Fibroblast of mammary gland (primary cell): ENCODE measurements at regions not wholly inside any gene's neighbourhood (a gene's known extent, or its start where the extent isn't known, plus 50 kb on each side); places are given as distances from the start of the nearest gene placed in this dataset.
"Not testable (repeated sequence)": the region's sequence is repeated elsewhere in the genome, so short reads cannot be mapped to it uniquely, and the experiment has no call there.

Experiments
- DNase-seq: peaks from one replicate; pipeline ENCODE4 v3.0.0-alpha.2; 2010; ENCODE audit warnings: low read depth
- H3K4me3 ChIP-seq: 2 replicates; pipeline ENCODE4 v1.5.1; 2011; ENCODE audit warnings: low read depth, mild to moderate bottlenecking, low read length, moderate library complexity; ENCODE audit not compliant: control insufficient read depth
- TF ChIP-seq, protein P1 (sequence below): conservative IDR thresholded peaks from 2 replicates; pipeline ENCODE4 v1.5.1; 2011; ENCODE audit warnings: low read depth, low read length, inconsistent platforms; ENCODE audit not compliant: control insufficient read depth, insufficient read depth

DNA sequence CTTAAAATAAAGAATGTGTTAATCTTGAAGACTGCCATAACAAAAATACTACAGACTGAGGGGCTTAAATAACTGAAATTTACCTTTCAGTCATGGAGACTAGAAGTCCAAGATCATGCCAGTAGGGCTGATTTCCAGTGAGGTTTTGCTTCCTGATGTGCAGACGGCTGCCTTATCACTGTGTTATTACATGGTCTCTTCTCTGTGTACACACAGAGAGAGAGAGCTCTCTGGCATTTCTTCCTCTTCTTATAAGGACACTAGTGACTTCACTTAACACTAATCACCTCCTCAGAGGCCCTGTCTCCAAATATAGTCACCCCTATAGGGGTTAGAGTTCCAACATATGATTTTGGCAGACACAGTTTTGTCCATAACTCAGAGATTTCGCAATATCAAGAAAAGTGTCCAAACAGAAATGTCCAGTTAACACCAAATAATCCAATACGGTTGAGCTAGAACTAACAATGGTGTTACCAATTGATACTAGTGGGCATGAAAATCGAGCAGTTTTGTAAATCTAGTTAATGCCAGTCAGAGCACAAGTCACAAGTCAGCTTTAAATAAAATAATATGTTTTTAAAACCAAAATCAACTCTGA lies 399.8 kb downstream of the ADCYAP1 start:
- DNase-seq: no peak

DNA sequence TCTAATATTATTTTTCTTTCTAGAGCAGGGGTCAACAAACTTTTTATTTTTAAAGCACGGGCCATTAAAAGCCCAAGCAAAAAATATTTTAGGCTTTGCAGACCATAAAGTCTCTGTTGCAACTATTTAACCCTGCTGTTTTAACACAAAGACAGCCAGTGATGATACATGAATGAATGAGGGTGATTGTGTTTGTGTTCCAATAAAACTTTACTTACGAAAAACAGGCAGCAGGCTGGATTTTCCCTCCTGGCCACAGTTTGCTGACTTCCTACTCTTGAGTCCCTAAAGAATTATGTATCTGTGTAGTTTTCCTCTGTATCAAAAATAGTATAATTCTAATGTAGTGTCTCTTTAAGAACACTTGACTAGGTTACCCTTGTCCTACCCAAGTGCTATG lies 402.0 kb downstream of the ADCYAP1 start:
- TF ChIP-seq, protein P1, sequence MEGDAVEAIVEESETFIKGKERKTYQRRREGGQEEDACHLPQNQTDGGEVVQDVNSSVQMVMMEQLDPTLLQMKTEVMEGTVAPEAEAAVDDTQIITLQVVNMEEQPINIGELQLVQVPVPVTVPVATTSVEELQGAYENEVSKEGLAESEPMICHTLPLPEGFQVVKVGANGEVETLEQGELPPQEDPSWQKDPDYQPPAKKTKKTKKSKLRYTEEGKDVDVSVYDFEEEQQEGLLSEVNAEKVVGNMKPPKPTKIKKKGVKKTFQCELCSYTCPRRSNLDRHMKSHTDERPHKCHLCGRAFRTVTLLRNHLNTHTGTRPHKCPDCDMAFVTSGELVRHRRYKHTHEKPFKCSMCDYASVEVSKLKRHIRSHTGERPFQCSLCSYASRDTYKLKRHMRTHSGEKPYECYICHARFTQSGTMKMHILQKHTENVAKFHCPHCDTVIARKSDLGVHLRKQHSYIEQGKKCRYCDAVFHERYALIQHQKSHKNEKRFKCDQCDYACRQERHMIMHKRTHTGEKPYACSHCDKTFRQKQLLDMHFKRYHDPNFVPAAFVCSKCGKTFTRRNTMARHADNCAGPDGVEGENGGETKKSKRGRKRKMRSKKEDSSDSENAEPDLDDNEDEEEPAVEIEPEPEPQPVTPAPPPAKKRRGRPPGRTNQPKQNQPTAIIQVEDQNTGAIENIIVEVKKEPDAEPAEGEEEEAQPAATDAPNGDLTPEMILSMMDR: no peak
- no peak for DNase-seq
- H3K4me3 ChIP-seq: no peak overlapping the region

More for the DNA sequence above, 399.8 kb downstream of the ADCYAP1 start:
- H3K4me3 ChIP-seq: no peak overlapping the region
- TF ChIP-seq, protein P1: no peak

DNA sequence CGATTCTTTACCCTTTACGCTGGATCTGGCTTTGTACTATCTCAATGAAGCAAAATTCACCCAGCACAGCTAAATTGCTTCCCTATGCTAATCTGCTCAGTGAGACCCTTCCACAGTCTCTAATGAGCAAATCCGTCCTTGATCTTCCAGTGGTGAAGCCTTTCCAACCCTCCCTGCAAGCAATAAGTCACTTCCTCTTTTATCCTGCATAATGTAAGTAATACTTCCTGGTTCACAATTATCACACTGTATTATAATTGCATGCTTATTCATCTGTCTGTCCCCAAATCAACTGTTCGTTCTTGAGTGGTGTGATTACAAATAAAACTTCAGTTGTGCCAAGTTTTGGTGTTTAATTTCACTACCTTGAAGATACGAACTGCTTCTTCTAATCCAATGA lies 404.0 kb downstream of the ADCYAP1 start:
- no peak for DNase-seq

DNA sequence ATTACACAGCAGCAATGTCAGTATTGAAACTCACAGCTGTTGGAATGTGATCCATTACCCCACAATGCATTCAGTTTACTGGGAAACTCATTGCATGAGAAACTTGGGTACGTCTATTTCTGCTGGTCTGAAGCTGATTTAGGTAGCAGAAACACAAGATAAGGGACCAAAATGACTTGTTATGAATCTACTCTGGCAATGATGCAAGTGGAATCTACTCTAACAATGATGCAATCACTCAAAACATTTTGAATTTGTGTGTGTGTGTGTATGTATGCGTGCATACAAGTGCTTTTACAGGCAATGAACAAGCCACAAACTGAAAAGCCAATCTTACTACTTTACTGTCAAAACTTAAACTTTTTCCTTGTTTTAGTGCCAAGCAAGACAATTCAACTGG lies 406.7 kb downstream of the ADCYAP1 start:
- TF ChIP-seq, protein P1: no peak
- no peak overlapping the region for H3K4me3 ChIP-seq
- no peak for DNase-seq

More for the DNA sequence above, 404.0 kb downstream of the ADCYAP1 start:
- TF ChIP-seq, protein P1: no peak
- no peak overlapping the region for H3K4me3 ChIP-seq

DNA sequence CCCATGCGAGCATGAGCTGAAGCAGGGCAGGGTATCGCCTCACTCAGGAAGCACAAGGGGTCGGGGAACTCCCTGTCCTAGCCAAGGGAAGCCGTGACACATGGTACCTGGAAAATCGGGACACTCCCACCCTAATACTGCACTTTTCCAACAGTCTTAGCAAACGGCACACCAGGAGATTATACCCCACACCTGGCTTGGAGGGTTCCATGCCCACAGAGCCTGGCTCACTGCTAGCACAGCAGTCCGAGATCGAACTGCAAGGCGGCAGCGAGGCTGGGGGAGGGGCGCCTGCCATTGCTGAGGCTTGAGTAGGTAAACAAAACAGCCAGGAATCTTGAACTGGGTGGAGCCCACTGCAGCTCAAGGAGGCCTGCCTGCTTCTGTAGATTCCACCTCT lies 430.7 kb downstream of the ADCYAP1 start:
- not testable (repeated sequence) for H3K4me3 ChIP-seq, DNase-seq

DNA sequence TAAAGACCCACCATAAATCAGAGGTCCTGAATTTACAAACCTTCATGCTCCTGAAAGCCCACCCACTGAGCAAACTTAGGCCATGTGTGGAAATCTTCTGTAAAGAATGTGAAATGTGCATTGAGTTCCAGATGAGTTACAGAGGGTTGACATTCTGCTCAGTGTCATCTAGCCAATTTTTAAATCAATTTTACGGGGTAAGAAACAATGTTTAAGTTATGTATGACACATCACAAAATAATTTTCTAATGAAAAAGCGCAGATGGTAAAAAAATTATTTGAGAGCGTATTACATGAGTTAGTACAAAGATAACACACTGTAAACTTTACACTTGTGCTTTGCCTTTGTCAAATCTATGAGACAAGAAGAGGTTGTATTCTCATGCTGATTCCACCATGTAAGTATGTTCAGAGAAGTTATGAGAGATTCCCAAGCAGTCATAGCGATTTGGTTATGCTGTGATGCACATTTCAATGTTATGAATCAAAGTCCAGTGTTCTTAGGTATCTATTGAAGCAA lies 446.3 kb downstream of the ADCYAP1 start:
- no peak for DNase-seq
- TF ChIP-seq, protein P1: no peak
- H3K4me3 ChIP-seq: no peak overlapping the region

DNA sequence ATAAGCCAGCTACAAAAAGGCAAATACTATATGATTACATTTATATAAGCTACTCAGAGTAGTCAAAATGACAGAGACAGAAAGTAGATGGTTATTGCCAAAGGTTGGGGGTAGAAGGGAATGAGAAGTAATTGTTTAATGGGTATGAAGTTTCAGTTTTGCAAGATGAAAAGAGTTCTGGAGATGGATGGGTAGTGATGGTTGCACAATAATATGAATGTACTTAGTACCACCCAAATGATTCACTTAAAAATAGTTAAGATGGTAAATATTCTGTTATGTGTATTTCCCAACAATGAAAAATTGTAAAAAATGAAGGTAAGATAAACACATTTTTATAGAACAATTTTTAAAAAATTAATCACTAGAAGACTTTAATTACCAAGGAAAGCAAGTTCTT lies 448.4 kb downstream of the ADCYAP1 start:
- no peak for DNase-seq
- no peak overlapping the region for H3K4me3 ChIP-seq
- TF ChIP-seq, protein P1: no peak
